KOPT-K1 (cell line): ENCODE measurements at regions not wholly inside any gene's neighbourhood (a gene's known extent, or its start where the extent isn't known, plus 50 kb on each side); places are given as distances from the start of the nearest gene placed in this dataset.

Experiments
- H3K27ac ChIP-seq: fragments of 200-600 bp; sonication (generic); 2 replicates; pipeline ENCODE4 v1.5.1; 2016; ENCODE audit warnings: antibody characterized with exemption, mild to moderate bottlenecking, low read depth, low read length; ENCODE audit not compliant: poor library complexity, severe bottlenecking
- H3K36me3 ChIP-seq: fragments of 200-600 bp; sonication (generic); 2 replicates; pipeline ENCODE4 v1.5.1; 2017; ENCODE audit warnings: antibody characterized with exemption, mild to moderate bottlenecking, low read length, moderate library complexity; ENCODE audit not compliant: insufficient read depth
- H3K9me3 ChIP-seq: fragments of 200-600 bp; sonication (generic); 2 replicates; pipeline ENCODE4 v1.5.1; 2017; ENCODE audit warnings: antibody characterized with exemption, low read length, mild to moderate bottlenecking; ENCODE audit not compliant: insufficient read depth, poor library complexity, severe bottlenecking

GRCh38 chr2:237162959-237163358 is 77.3 kb downstream of the COPS8 start:
- H3K27ac ChIP-seq: no peak overlapping the region
- H3K36me3 ChIP-seq: no peaks in the 10 kb centered on the region
- H3K9me3 ChIP-seq: peaks cover 2% of the 10 kb centered on the region

DNA sequence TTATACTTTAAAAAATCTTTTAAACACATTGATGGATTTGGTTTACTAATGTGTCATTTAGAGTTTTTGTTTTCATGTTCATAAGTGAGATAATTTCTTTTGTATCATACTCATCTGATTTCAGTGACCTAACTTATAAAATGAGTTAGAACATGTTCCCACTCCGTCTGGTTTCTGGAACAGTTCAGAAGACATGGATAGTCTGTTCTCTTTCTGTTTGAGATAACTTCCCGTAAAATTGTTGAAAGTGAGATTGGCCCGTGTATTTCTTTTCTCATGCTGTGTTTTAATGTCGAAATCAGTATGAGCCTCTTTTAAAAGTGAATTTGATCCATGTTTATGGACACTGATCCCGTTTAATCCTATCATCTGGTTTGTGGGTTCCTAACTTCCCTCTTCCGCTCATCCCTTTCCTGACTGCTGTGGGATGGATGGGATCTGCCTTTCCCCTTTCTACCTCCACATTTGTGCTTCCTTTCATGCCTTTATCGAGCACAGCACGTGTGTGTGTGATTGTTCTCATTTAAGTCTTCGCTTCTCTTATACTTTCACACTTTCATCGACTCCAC is 78.9 kb downstream of the COPS8 start:
- Histone ChIP-seq H3K36me3 (no peaks in the 10 kb centered on the region), H3K9me3 (peaks cover 18% of the 10 kb centered on the region), H3K27ac (no peak overlapping the region)

- no peaks in the 10 kb centered on the region for H3K36me3 ChIP-seq
- no peak overlapping the region for H3K27ac ChIP-seq
These were observed 80.0 kb downstream of the COPS8 start for GRCh38 chr2:237165405-237166276.

DNA sequence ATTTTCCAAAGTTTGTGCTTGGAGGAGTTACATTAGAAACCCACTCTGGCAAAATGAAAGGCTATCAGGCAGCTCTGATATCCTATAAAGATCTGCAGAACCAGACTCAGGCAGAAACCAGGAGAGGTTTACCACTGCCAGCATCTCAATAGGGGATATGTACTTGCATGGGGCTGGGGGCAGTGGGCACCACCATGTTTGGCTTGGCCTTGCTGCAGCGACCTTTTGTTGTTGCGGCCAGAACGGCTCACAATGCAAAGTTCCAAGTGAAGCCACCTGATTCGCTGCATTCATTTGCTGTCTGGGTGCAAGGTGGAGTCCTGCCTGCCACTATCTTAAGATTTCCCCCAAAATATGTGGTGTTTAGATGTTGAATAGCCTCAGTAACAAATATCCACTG is 81.3 kb downstream of the COPS8 start:
- peaks cover 18% of the 10 kb centered on the region for H3K9me3 ChIP-seq
- no peak overlapping the region for H3K27ac ChIP-seq
- H3K36me3 ChIP-seq: no peaks in the 10 kb centered on the region

More at GRCh38 chr2:237165405-237166276, 80.0 kb downstream of the COPS8 start:
- H3K9me3 ChIP-seq: peaks cover 18% of the 10 kb centered on the region

GRCh38 chr2:237167934-237168333 is 82.2 kb downstream of the COPS8 start:
- Histone ChIP-seq H3K27ac (no peak overlapping the region), H3K36me3 (no peaks in the 10 kb centered on the region), H3K9me3 (peaks cover 18% of the 10 kb centered on the region)

GRCh38 chr2:237170020-237170419 is 84.3 kb downstream of the COPS8 start:
- Histone ChIP-seq H3K27ac (no peak overlapping the region), H3K36me3 (no peaks in the 10 kb centered on the region)

GRCh38 chr2:237171396-237171795 is 85.7 kb downstream of the COPS8 start:
- H3K9me3 ChIP-seq: peaks cover 25% of the 10 kb centered on the region
- H3K27ac ChIP-seq: no peak overlapping the region
- H3K36me3 ChIP-seq: no peaks in the 10 kb centered on the region

More at GRCh38 chr2:237170020-237170419, 84.3 kb downstream of the COPS8 start:
- peaks cover 25% of the 10 kb centered on the region for H3K9me3 ChIP-seq

GRCh38 chr2:237171881-237172280 is 86.2 kb downstream of the COPS8 start:
- Histone ChIP-seq H3K27ac (no peak overlapping the region), H3K9me3 (peaks cover 25% of the 10 kb centered on the region), H3K36me3 (no peaks in the 10 kb centered on the region)

GRCh38 chr2:237177052-237177451 is 91.4 kb downstream of the COPS8 start:
- Histone ChIP-seq H3K9me3 (peaks cover 7% of the 10 kb centered on the region), H3K36me3 (no peaks in the 10 kb centered on the region), H3K27ac (no peak overlapping the region)

- Histone ChIP-seq H3K36me3 (no peaks in the 10 kb centered on the region), H3K27ac (no peak overlapping the region), H3K9me3 (peaks cover 7% of the 10 kb centered on the region)
These were observed 92.3 kb downstream of the COPS8 start for GRCh38 chr2:237177986-237178385.

GRCh38 chr2:237178396-237178795 is 92.7 kb downstream of the COPS8 start:
- no peak overlapping the region for H3K27ac ChIP-seq
- H3K36me3 ChIP-seq: no peaks in the 10 kb centered on the region
- peaks cover 7% of the 10 kb centered on the region for H3K9me3 ChIP-seq

DNA sequence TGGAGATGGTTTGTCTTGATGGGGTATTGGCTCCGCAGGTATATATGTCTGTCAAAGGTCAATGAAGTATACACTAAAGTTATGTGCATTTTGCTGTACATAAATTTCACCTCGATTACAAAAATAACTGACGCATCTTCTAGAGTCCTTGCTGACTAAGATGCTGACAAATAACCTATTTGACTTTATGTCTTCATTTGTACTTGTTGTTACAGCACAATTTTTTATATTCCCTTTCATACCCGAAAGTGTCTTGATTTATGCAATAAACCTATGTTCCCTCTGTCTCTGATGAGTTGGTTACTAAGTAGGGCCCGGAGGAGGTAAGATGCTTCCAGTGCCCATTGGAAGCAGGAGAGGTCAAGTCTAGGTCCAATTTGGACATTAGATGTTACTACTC is 93.5 kb downstream of the COPS8 start:
- Histone ChIP-seq H3K27ac (no peak overlapping the region), H3K9me3 (peaks cover under 1% of the 10 kb centered on the region), H3K36me3 (no peaks in the 10 kb centered on the region)

DNA sequence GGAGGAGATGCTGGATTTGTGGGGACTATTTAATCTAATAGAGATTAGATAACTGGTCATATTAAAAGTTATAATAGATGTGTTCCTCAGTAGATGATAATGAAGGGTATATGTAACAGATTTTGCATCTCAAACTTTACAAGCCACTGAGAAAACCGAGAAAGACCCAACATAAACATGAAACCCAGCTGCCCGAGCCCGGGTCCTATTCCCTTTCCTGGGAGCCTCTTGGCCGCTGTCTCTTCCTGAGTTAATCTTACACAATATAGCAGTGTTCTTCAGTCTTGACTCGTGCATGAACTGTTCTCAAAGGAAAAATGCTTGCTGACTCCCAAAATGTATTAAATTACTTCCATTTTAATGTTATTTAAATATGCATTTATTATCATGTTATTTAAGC is 94.5 kb downstream of the COPS8 start:
- Histone ChIP-seq H3K36me3 (no peaks in the 10 kb centered on the region), H3K9me3 (no peaks in the 10 kb centered on the region), H3K27ac (no peak overlapping the region)

GRCh38 chr2:237180987-237181386 is 95.3 kb downstream of the COPS8 start:
- Histone ChIP-seq H3K27ac (no peak overlapping the region), H3K9me3 (no peaks in the 10 kb centered on the region), H3K36me3 (no peaks in the 10 kb centered on the region)

DNA sequence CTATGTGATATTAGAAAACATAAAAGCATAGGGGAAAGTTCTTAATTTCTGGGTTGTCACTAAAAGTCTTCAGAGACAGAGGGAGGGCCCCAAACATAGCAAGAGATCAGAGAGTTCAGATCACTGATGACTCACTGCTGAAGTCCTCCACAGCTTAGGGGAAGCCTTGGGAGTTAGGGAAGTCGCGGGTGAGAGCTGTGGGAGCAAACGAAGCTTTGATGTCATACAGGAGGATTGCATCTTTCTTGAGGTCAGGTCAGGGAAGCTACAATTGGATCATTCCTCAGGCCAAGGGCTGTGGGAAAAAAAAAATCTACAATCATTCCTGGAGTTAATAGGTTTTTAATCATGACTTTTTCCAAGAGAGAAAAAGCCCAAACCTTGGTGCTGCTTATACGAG is 96.2 kb downstream of the COPS8 start:
- Histone ChIP-seq H3K27ac (no peak overlapping the region), H3K36me3 (no peaks in the 10 kb centered on the region)

More for the DNA sequence above, 96.2 kb downstream of the COPS8 start:
- H3K9me3 ChIP-seq: no peaks in the 10 kb centered on the region
